HG02970 (cell line): ENCODE measurements at regions not wholly inside any gene's neighbourhood (a gene's known extent, or its start where the extent isn't known, plus 50 kb on each side); places are given as distances from the start of the nearest gene placed in this dataset.

ENCODE experiments used
- ATAC-seq: cut with Tn5 transposase; IDR thresholded peaks from one replicate; pipeline ENCODE4 v1.9.1; 2021; ENCODE audit warnings: mild to moderate bottlenecking, moderate library complexity, moderate number of reproducible peaks; ENCODE audit not compliant: unreplicated experiment, low FRiP score

- no peak for ATAC-seq
Measured at GRCh38 chrX:38856670-38857265, 55.5 kb downstream of the MID1IP1 start.

GRCh38 chrX:38857736-38858523, 56.7 kb downstream of the MID1IP1 start:
- no peak for ATAC-seq

GRCh38 chrX:38859602-38860001, 58.3 kb downstream of the MID1IP1 start:
- no peak for ATAC-seq

- no peak for ATAC-seq
Measured at GRCh38 chrX:38860106-38861013, 59.1 kb downstream of the MID1IP1 start.

- no peak for ATAC-seq
Measured at GRCh38 chrX:38861489-38861888, 60.2 kb downstream of the MID1IP1 start.

GRCh38 chrX:38862100-38862499, 60.8 kb downstream of the MID1IP1 start:
- no peak for ATAC-seq

GRCh38 chrX:38864165-38864564, 62.9 kb downstream of the MID1IP1 start:
- ATAC-seq, result no peak

GRCh38 chrX:38868321-38868720, 67.1 kb downstream of the MID1IP1 start:
- no peak for ATAC-seq

- ATAC-seq, result no peak
Measured at GRCh38 chrX:38868941-38869401, 67.7 kb downstream of the MID1IP1 start.

- ATAC-seq, result no peak
Measured at GRCh38 chrX:38870361-38870895, 69.2 kb downstream of the MID1IP1 start.

- ATAC-seq, result no peak
Measured at GRCh38 chrX:38871129-38872029, 70.1 kb downstream of the MID1IP1 start.

GRCh38 chrX:38877366-38877765, 76.1 kb downstream of the MID1IP1 start:
- no peak for ATAC-seq

GRCh38 chrX:38878641-38879340, 77.5 kb downstream of the MID1IP1 start:
- no peak for ATAC-seq

- ATAC-seq, result peak; percentile 40
Measured at GRCh38 chrX:38879631-38880220, 78.5 kb downstream of the MID1IP1 start.

GRCh38 chrX:38880296-38880854, 79.1 kb downstream of the MID1IP1 start:
- ATAC-seq, result no peak

- ATAC-seq, result no peak
Measured at GRCh38 chrX:38881066-38881465, 79.8 kb downstream of the MID1IP1 start.

- ATAC-seq, result no peak
Measured at GRCh38 chrX:38881727-38882126, 80.5 kb downstream of the MID1IP1 start.

- ATAC-seq, result no peak
Measured at GRCh38 chrX:38882894-38883626, 81.8 kb downstream of the MID1IP1 start.
